Smooth muscle cell (in vitro differentiated cells): ENCODE measurements at regions not wholly inside any gene's neighbourhood (a gene's known extent, or its start where the extent isn't known, plus 50 kb on each side); places are given as distances from the start of the nearest gene placed in this dataset.
A peak's percentile ranks its signal among the peaks of the same experiment; 100 is the strongest.

Source experiments
- DNase-seq: peaks from one replicate; lab custom pipeline; 2025; ENCODE audit not compliant: unreplicated experiment; lab: John Stamatoyannopoulos, UW
- H2AFZ ChIP-seq: fragments of 200-600 bp; sonication (generic); 2 replicates; pipeline ENCODE4 v1.6.0; 2016; ENCODE audit warnings: antibody characterized with exemption, low read depth, mild to moderate bottlenecking
- H3F3A ChIP-seq: fragments of 200-600 bp; sonication (generic); 2 replicates; pipeline ENCODE4 v1.6.0; 2017; ENCODE audit warnings: antibody characterized with exemption, low read depth
- H3K27ac ChIP-seq: fragments of 200-600 bp; sonication (generic); 2 replicates; pipeline ENCODE4 v1.5.1; 2016; ENCODE audit warnings: low read depth, mild to moderate bottlenecking
- H3K27me3 ChIP-seq: fragments of 200-600 bp; sonication (generic); 2 replicates; pipeline ENCODE4 v1.6.1; 2016; ENCODE audit warnings: low read depth, mild to moderate bottlenecking
- H3K36me3 ChIP-seq: fragments of 200-600 bp; sonication (generic); 2 replicates; pipeline ENCODE4 v1.5.1; 2016; ENCODE audit warnings: low read depth
- H3K4me1 ChIP-seq: fragments of 200-600 bp; sonication (generic); 2 replicates; pipeline ENCODE4 v1.5.1; 2016; ENCODE audit warnings: low read depth
- H3K4me2 ChIP-seq: fragments of 200-600 bp; sonication (generic); 2 replicates; pipeline ENCODE4 v1.6.0; 2016; ENCODE audit warnings: mild to moderate bottlenecking
- H3K4me3 ChIP-seq: fragments of 200-600 bp; sonication (generic); 2 replicates; pipeline ENCODE4 v1.5.1; 2016; ENCODE audit warnings: mild to moderate bottlenecking
- H3K79me2 ChIP-seq: fragments of 200-600 bp; sonication (generic); 2 replicates; pipeline ENCODE4 v1.6.0; 2016; ENCODE audit warnings: low read depth, mild to moderate bottlenecking
- H3K9ac ChIP-seq: fragments of 200-600 bp; sonication (generic); 2 replicates; pipeline ENCODE4 v1.6.0; 2016; ENCODE audit warnings: low read depth
- H3K9me3 ChIP-seq: fragments of 200-600 bp; sonication (generic); replicated peaks from 2 replicates; pipeline ENCODE4 v1.5.1; 2016; ENCODE audit warnings: low read depth
- H4K20me1 ChIP-seq: fragments of 200-600 bp; sonication (generic); 2 replicates; pipeline ENCODE4 v1.6.0; 2016; ENCODE audit warnings: low read depth
- CTCF ChIP-seq: fragments of 200-600 bp; sonication (generic); IDR thresholded peaks from 2 replicates; pipeline ENCODE4 v1.5.1; 2017; ENCODE audit warnings: borderline replicate concordance, mild to moderate bottlenecking, antibody characterized with exemption; ENCODE audit not compliant: insufficient read depth, poor library complexity, severe bottlenecking
- WGBS: methylation state at CpG from one replicate; pipeline ENCODE4 v1.1.7; 2016; ENCODE audit warnings: low lambda C conversion rate; 5-methylcytosine and 5-hydroxymethylcytosine counted together

- no peaks in the 10 kb centered on the region for H3K36me3 ChIP-seq
- H3K27ac ChIP-seq: no peak overlapping the region
- 90% methylated on average over 7 of the region's 7 CpGs for WGBS
- no peak for DNase-seq
- no peaks in the 10 kb centered on the region for H3K9me3 ChIP-seq
- H4K20me1 ChIP-seq: no peaks in the 10 kb centered on the region
- no peaks in the 10 kb centered on the region for H3K27me3 ChIP-seq
- no peaks in the 10 kb centered on the region for H3K4me1 ChIP-seq
- peak overlapping the region; percentile 3 for H2AFZ ChIP-seq
- H3K4me3 ChIP-seq: no peak overlapping the region
- H3K4me2 ChIP-seq: no peak overlapping the region
- H3F3A ChIP-seq: no peaks in the 10 kb centered on the region
- H3K9ac ChIP-seq: no peak overlapping the region
- TF ChIP-seq CTCF: no peak
- no peaks in the 10 kb centered on the region for H3K79me2 ChIP-seq
Observed at GRCh38 chr7:123351516-123352505, 152.0 kb upstream of the SLC13A1 start.

GRCh38 chr7:123351027-123351426 is 151.3 kb upstream of the SLC13A1 start:
- H3K36me3 ChIP-seq: no peaks in the 10 kb centered on the region
- WGBS: 93% methylated on average over 3 of the region's 3 CpGs
- TF ChIP-seq CTCF: no peak
- no peak overlapping the region for H3K9ac ChIP-seq
- no peak overlapping the region for H3K27ac ChIP-seq
- H3K4me3 ChIP-seq: no peak overlapping the region
- H3K27me3 ChIP-seq: no peaks in the 10 kb centered on the region
- H3K4me2 ChIP-seq: no peak overlapping the region
- no peaks in the 10 kb centered on the region for H3K79me2 ChIP-seq
- no peak overlapping the region for H2AFZ ChIP-seq
- no peaks in the 10 kb centered on the region for H4K20me1 ChIP-seq
- H3F3A ChIP-seq: no peaks in the 10 kb centered on the region
- no peaks in the 10 kb centered on the region for H3K4me1 ChIP-seq
- DNase-seq: no peak
- no peaks in the 10 kb centered on the region for H3K9me3 ChIP-seq

- H3K36me3 ChIP-seq: no peaks in the 10 kb centered on the region
- H3K9ac ChIP-seq: no peak overlapping the region
- no peak overlapping the region for H3K4me3 ChIP-seq
- no peaks in the 10 kb centered on the region for H3K27me3 ChIP-seq
- no peak overlapping the region for H3K27ac ChIP-seq
- no peak for TF ChIP-seq CTCF
- no peaks in the 10 kb centered on the region for H3K4me1 ChIP-seq
- no peak for DNase-seq
- no peaks in the 10 kb centered on the region for H3F3A ChIP-seq
- H3K4me2 ChIP-seq: no peak overlapping the region
- H3K79me2 ChIP-seq: no peaks in the 10 kb centered on the region
- no peaks in the 10 kb centered on the region for H4K20me1 ChIP-seq
- no peaks in the 10 kb centered on the region for H3K9me3 ChIP-seq
- WGBS: 81% methylated on average over 1 of the region's 1 CpG
- no peak overlapping the region for H2AFZ ChIP-seq
Observed at GRCh38 chr7:123348690-123349089, 148.9 kb upstream of the SLC13A1 start.

GRCh38 chr7:123346766-123347165 is 147.0 kb upstream of the SLC13A1 start:
- Histone ChIP-seq H4K20me1 (no peaks in the 10 kb centered on the region), H3K4me3 (no peak overlapping the region), H3K9me3 (no peaks in the 10 kb centered on the region), H2AFZ (no peak overlapping the region), H3K36me3 (no peaks in the 10 kb centered on the region), H3K27me3 (no peaks in the 10 kb centered on the region), H3K9ac (no peak overlapping the region), H3K27ac (no peak overlapping the region), H3F3A (no peaks in the 10 kb centered on the region), H3K79me2 (no peaks in the 10 kb centered on the region), H3K4me1 (no peaks in the 10 kb centered on the region), H3K4me2 (no peak overlapping the region)
- no peak for DNase-seq
- TF ChIP-seq CTCF: no peak
